KMS-11 (cell line): ENCODE measurements at regions not wholly inside any gene's neighbourhood (a gene's known extent, or its start where the extent isn't known, plus 50 kb on each side); places are given as distances from the start of the nearest gene placed in this dataset.

Experiments used
- H2AFZ ChIP-seq: fragments of 200-600 bp; sonication (generic); 2 replicates; pipeline ENCODE4 v1.6.1; 2016; ENCODE audit warnings: antibody characterized with exemption, mixed run types, low read depth
- H3K27ac ChIP-seq: fragments of 200-600 bp; sonication (generic); 2 replicates; pipeline ENCODE4 v1.6.1; 2016; ENCODE audit warnings: mild to moderate bottlenecking, mixed run types
- H3K27me3 ChIP-seq: fragments of 200-600 bp; sonication (generic); 2 replicates; pipeline ENCODE4 v1.6.1; 2017; ENCODE audit warnings: mild to moderate bottlenecking, low read depth, mixed run types, moderate library complexity; ENCODE audit not compliant: insufficient read depth
- H3K36me3 ChIP-seq: fragments of 200-600 bp; sonication (generic); 2 replicates; pipeline ENCODE4 v1.6.1; 2017; ENCODE audit warnings: mild to moderate bottlenecking, mixed run types; ENCODE audit not compliant: insufficient read depth
- H3K4me1 ChIP-seq: fragments of 200-600 bp; sonication (generic); 2 replicates; pipeline ENCODE4 v1.6.1; 2016; ENCODE audit warnings: mild to moderate bottlenecking, low read depth, mixed run types; ENCODE audit not compliant: poor library complexity, severe bottlenecking
- H3K4me2 ChIP-seq: fragments of 200-600 bp; sonication (generic); 2 replicates; pipeline ENCODE4 v1.7.0; 2016; ENCODE audit warnings: mild to moderate bottlenecking, mixed run types
- H3K4me3 ChIP-seq: fragments of 200-600 bp; sonication (generic); IDR thresholded peaks from 2 replicates; pipeline ENCODE4 v1.6.1; 2017; ENCODE audit warnings: low read depth, low read length, mixed read lengths; ENCODE audit not compliant: insufficient read depth
- H3K79me2 ChIP-seq: fragments of 200-600 bp; sonication (generic); 2 replicates; pipeline ENCODE4 v1.6.1; 2016; ENCODE audit warnings: low read depth, mixed run types; ENCODE audit not compliant: insufficient read depth
- H3K9ac ChIP-seq: fragments of 200-600 bp; sonication (generic); 2 replicates; pipeline ENCODE4 v1.6.1; 2016; ENCODE audit warnings: mild to moderate bottlenecking, mixed run types
- H4K20me1 ChIP-seq: fragments of 200-600 bp; sonication (generic); 2 replicates; pipeline ENCODE4 v1.6.1; 2016; ENCODE audit warnings: mild to moderate bottlenecking, mixed run types; ENCODE audit not compliant: insufficient read depth
- TF ChIP-seq, protein P1 (sequence below): fragments of 200-600 bp; sonication (generic); conservative IDR thresholded peaks from 2 replicates; pipeline ENCODE4 v1.6.1; 2017; ENCODE audit warnings: low read depth, mild to moderate bottlenecking, antibody characterized with exemption, low read length, moderate library complexity, mixed read lengths

DNA sequence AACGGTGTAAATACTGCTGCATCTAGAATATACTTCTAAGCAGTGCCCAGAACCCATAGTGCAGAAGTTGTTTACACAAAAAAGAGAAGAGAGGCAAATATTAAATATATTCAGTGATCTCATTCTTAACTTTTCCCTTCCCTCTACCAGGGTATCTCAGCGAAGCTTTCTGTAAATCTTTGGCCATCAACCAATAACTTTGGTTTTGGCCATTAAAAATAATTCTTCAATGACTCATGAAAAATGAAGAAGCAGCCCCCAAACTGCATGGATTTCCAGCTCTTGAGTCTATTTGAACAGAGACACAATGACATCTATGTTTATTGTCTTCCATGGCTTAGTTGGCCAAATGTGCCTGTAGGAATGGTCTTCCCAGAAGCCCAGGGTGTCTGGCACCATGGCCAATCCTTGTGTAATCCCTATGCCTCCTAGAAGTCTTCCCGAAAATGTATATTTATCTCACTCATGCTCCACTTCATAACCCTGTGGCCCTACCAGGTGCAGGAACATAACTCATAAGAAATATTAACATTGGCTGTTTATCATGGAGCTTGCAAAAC is 646.6 kb downstream of the TOX3 start:
- TF ChIP-seq, protein P1, sequence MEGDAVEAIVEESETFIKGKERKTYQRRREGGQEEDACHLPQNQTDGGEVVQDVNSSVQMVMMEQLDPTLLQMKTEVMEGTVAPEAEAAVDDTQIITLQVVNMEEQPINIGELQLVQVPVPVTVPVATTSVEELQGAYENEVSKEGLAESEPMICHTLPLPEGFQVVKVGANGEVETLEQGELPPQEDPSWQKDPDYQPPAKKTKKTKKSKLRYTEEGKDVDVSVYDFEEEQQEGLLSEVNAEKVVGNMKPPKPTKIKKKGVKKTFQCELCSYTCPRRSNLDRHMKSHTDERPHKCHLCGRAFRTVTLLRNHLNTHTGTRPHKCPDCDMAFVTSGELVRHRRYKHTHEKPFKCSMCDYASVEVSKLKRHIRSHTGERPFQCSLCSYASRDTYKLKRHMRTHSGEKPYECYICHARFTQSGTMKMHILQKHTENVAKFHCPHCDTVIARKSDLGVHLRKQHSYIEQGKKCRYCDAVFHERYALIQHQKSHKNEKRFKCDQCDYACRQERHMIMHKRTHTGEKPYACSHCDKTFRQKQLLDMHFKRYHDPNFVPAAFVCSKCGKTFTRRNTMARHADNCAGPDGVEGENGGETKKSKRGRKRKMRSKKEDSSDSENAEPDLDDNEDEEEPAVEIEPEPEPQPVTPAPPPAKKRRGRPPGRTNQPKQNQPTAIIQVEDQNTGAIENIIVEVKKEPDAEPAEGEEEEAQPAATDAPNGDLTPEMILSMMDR = no peak
- no peak overlapping the region for H3K4me3 ChIP-seq
- H3K4me2 ChIP-seq = no peak overlapping the region
- H3K27ac ChIP-seq = no peak overlapping the region
- no peaks in the 10 kb centered on the region for H3K27me3 ChIP-seq
- no peaks in the 10 kb centered on the region for H3K4me1 ChIP-seq
- H3K9ac ChIP-seq = no peak overlapping the region
- no peaks in the 10 kb centered on the region for H3K36me3 ChIP-seq
- no peaks in the 10 kb centered on the region for H3K79me2 ChIP-seq
- H4K20me1 ChIP-seq = no peaks in the 10 kb centered on the region
- H2AFZ ChIP-seq = no peak overlapping the region

DNA sequence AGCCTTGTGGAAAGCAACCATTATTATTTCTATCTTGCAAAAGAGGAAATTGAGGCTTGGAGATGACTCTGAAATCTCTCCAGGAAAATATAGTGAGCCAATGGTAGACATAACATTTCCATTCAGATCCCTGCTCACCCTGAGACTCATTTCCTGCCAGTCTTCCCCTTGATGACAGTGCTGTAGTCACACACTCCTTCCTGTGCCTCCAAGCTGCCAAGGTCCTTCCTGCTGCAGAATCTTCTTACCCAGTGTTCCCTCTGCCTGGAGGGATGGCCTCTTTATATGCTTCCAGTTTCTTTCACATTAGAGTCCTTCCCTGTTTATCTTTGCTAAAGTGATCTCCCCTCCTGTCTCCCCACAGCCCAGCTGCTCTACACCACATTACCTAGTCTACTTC is 648.1 kb downstream of the TOX3 start:
- TF ChIP-seq, protein P1 = no peak
- no peak overlapping the region for H3K4me3 ChIP-seq
- H3K27me3 ChIP-seq = no peaks in the 10 kb centered on the region
- H3K4me1 ChIP-seq = no peaks in the 10 kb centered on the region
- H3K36me3 ChIP-seq = no peaks in the 10 kb centered on the region
- no peaks in the 10 kb centered on the region for H4K20me1 ChIP-seq
- H3K4me2 ChIP-seq = no peak overlapping the region
- no peak overlapping the region for H3K27ac ChIP-seq
- no peak overlapping the region for H3K9ac ChIP-seq
- no peak overlapping the region for H2AFZ ChIP-seq
- H3K79me2 ChIP-seq = no peaks in the 10 kb centered on the region

DNA sequence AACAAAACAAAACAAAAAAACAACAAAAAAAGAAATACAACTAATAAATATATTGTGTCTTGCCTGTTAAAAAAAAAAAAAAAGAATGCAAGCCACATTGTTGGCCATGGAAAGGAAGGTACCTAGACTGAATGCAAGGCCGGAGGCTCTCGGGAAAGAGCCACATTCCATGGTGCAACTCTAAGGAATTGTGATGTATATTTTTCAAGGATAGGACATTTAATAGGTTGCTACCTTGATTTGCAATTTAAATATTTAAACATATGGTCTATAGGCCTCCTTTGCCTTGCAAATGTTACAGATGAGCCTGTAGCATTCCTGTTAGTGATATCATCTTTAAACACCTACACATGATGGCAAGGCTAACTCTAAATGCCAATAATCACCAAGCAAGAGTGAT is 650.9 kb downstream of the TOX3 start:
- TF ChIP-seq, protein P1 = no peak
- Histone ChIP-seq H3K27me3 (no peaks in the 10 kb centered on the region), H3K4me3 (no peak overlapping the region), H2AFZ (no peak overlapping the region), H3K4me2 (no peak overlapping the region), H3K9ac (no peak overlapping the region), H3K4me1 (no peaks in the 10 kb centered on the region), H4K20me1 (no peaks in the 10 kb centered on the region), H3K36me3 (no peaks in the 10 kb centered on the region), H3K27ac (no peak overlapping the region), H3K79me2 (no peaks in the 10 kb centered on the region)

DNA sequence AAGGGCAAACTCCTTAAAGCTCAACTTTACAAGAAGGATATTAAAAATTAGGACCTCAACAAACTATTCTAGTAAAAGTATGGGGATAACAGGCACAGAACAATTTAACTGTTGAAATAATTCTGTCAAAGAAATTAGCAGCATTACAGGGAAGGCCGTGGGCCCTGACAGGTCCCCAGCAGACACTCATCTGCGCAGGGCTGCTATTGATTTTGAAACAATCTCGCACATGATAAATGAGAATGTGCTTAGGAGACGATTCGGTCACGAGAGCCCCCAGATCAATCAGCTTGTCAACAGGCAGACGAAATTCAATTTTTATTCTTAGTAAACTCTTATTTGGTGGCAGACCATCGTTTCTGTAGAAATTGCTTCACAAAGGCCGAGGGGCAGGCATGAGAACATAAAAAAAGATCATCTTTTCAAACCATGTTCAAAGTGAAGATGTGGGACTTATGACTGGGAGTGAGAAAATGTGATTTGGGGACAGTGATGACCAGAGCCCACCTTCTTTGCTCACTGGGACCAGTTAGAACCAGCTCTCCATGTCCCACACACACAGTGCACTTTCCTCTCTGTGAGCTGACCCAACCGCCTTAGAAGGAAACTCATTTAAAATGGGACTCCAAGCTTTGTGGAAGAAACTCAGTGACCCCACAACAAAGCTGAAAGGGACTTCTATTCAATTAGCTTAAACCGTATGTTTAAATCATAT is 654.5 kb downstream of the TOX3 start:
- no peak overlapping the region for H2AFZ ChIP-seq
- H3K27ac ChIP-seq = no peak overlapping the region
- TF ChIP-seq, protein P1 = no peak

More for the DNA sequence above, 654.5 kb downstream of the TOX3 start:
- Histone ChIP-seq H3K4me3 (no peak overlapping the region), H4K20me1 (no peaks in the 10 kb centered on the region), H3K4me1 (no peaks in the 10 kb centered on the region), H3K9ac (no peak overlapping the region), H3K36me3 (no peaks in the 10 kb centered on the region), H3K27me3 (no peaks in the 10 kb centered on the region), H3K79me2 (no peaks in the 10 kb centered on the region), H3K4me2 (no peak overlapping the region)
